Tongue (tissue), 1 donor: ENCODE measurements at regions not wholly inside any gene's neighbourhood (a gene's known extent, or its start where the extent isn't known, plus 50 kb on each side); places are given as distances from the start of the nearest gene placed in this dataset.
A peak's percentile ranks its signal among the peaks of the same experiment; 100 is the strongest.
"Not testable (repeated sequence)": the region's sequence is repeated elsewhere in the genome, so short reads cannot be mapped to it uniquely, and the experiment has no call there.

Experiments used
- DNase-seq: peaks from one replicate; pipeline ENCODE4 v3.0.0-alpha.2; 2015

DNA sequence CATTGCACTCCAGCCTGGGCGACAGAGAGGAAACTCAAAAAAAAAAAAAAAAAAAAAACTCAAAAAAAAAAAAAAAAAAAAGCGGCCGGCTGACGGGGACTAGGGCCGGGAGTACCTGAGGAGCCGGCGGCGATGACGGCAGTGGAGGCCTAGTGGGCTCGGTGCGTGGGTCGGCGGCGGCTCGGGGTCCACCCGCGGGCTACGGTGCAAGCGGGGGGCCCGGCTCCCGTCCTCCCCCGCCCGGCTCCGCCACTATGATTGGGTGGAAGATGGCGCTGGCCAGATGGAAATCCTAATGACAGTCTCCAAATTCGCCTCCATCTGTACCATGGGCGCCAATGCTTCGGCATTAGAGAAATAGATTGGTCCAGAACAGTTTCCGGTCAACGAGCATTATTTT, 190.7 kb downstream of the TGIF2LX start:
- DNase-seq: not testable (repeated sequence)

GRCh38 chrX:90134947-90135346, 213.2 kb downstream of the TGIF2LX start:
- not testable (repeated sequence) for DNase-seq

- DNase-seq: peak; percentile 62
Measured at GRCh38 chrX:90178976-90179375, 257.3 kb downstream of the TGIF2LX start.

- not testable (repeated sequence) for DNase-seq
Measured at GRCh38 chrX:90189046-90189445, 267.3 kb downstream of the TGIF2LX start.

DNA sequence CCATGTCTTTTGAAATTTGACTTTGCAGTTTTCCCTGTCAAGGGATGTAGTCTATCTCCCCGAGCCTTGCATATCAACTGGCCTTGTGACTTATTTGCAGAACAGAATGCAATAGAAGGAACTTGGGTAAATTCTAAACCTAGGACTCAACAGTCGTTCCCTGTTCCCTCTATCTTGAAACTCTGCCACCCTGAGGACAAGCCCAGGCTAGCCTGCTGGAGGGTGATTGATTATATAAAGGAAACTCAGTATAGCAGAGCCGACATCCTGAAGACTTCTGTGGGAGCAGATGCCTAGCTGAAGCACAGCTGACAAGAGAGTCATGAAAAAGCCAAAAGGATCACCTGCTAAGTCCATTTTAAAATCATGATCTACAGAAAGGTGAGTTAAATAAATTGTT, 285.1 kb downstream of the TGIF2LX start:
- not testable (repeated sequence) for DNase-seq

DNA sequence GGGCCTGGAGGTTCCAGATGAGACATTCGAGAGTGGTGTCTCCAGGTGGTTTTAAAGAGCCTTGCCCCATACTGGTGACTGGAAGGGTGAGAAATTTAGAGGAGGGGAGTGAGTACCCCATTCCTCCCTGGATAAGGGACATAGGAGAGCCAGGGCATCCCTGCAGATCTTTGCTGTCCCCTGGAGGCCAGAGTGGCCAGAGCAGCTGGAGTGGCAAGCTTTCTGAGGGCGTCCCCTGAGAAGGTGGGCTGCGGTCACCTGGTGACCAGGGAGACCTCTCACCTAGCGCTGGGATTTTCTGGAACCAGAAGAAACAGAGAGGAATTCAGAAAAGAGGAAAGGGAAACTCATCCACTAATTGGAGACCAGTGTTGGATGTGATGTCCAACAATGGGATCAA, 300.9 kb downstream of the TGIF2LX start:
- DNase-seq: not testable (repeated sequence)

GRCh38 chrX:90271645-90272044, 349.9 kb downstream of the TGIF2LX start:
- DNase-seq: not testable (repeated sequence)
